Pancreas (tissue), 10 donors: ENCODE measurements at regions not wholly inside any gene's neighbourhood (a gene's known extent, or its start where the extent isn't known, plus 50 kb on each side); places are given as distances from the start of the nearest gene placed in this dataset.

Experiments
- ATAC-seq, 4 donors: fragments of 200-7000 bp; cut with Tn5 transposase; one replicate each; pipeline versions ENCODE4 v1.8.0 to v1.9.1; 2020; ENCODE audit warnings: mild to moderate bottlenecking in 4 of 4, moderate library complexity in 4 of 4
- DNase-seq, 6 donors: peaks; one replicate each; pipeline ENCODE4 v3.0.0-alpha.2; 2020
- FAIRE-seq: peaks from 2 replicates; lab custom pipeline; 2012; peaks lifted over from hg19 to GRCh38; lab: Jason Lieb, UNC
- H3K27ac ChIP-seq, 4 donors: fragments of 200-600 bp; sonication (generic); 1 replicate in 3 of 4; 2 replicates in 1 of 4; pipeline versions ENCODE4 v1.5.0 to v1.8.0; 2020
- H3K27me3 ChIP-seq, 4 donors: fragments of 200-600 bp; one replicate each; pipeline ENCODE4 v1.8.0; 2021
- H3K36me3 ChIP-seq, 3 donors: fragments of 200-600 bp; sonication (generic) in 1 of 3; one replicate each; pipeline versions ENCODE4 v1.5.0 to v1.8.0; 2020 to 2021
- H3K4me1 ChIP-seq, 3 donors: fragments of 200-600 bp; one replicate each; pipeline ENCODE4 v1.8.0; 2021
- H3K4me3 ChIP-seq, 4 donors: fragments of 200-600 bp; sonication (generic) in 2 of 4; one replicate each; pipeline versions ENCODE4 v1.5.0 to v1.8.0; 2020 to 2021
- H3K9me3 ChIP-seq, 4 donors: fragments of 200-600 bp; one replicate each; pipeline ENCODE4 v1.8.0; 2021
- CTCF ChIP-seq, 4 donors: fragments of 200-600 bp; sonication (generic) in 3 of 4; IDR thresholded peaks; one replicate each; pipeline versions ENCODE4 v1.5.0 to v1.8.0; 2021; ENCODE audit warnings: antibody characterized with exemption in 4 of 4
- WGBS, 2 donors: extraction: QIAGEN DNeasy Blood & Tissue Kit; methylation state at CpG; one replicate each; pipeline ENCODE4 v1.1.7; 2013; 5-methylcytosine and 5-hydroxymethylcytosine counted together
- intact Hi-C, 3 donors: fragments of 100-400 bp; cut with DNase I; formaldehyde crosslinking; loops; one replicate each; pipeline versions ENCODE4 v1.11.1 to v1.14.2; 2022
- donor health status: healthy with polysubstance abuse.
- donor health status: DM: no; HTN: no; CAD: no; lungs with moderate emphysema.
- donor health status: DM: no; HTN: no; CAD: no.
- donor health status: control.
- donor health status: control.
- donor health status: Bipolar disorder and iron deficiency.
- donor health status: DM: yes; HTN: yes; CAD: no.
- donor health status: DM: no; HTN: no; CAD: no.
- donor health status: DM: no; HTN: no; CAD: no.
- donor health status: DM: yes; HTN: yes; CAD: no.

DNA sequence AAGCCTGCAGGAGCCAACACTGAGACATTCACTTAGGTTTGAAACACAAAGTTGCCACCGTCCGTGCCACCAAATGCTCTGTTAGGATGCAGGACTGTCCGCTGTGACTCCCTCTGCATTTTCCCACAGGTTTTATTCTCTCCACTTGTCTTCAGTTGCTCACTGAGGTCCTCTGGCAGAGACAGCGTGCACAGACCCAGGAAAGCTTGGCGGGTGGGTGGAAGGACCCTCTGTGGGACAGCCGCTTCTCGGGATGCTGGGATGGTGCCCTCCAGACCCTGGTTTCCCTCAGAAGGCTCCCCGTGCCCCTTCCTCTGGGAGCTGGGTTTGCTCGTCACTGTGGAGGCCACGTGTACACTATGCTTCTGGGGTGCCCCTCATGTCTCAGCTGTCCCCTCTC, 733.6 kb downstream of the GALR1 start:
- ATAC-seq (no peak), FAIRE-seq (no peak), DNase-seq (no peak)
- no peak overlapping the region for H3K27ac ChIP-seq
- intact Hi-C loops, result no loop called here
- WGBS, 2 donors, result 72 to 82% methylated on average over 10 of the region's 10 CpGs
- no peaks in the 10 kb centered on the region for H3K36me3 ChIP-seq
- H3K4me1 ChIP-seq, result no peaks in the 10 kb centered on the region
- peaks cover 0 to 5% (median 0%) of the 10 kb centered on the region in 4 donors for H3K27me3 ChIP-seq
- no peak for TF ChIP-seq CTCF (IDR thresholded peaks at IDR 0.05)
- H3K4me3 ChIP-seq, result no peak overlapping the region
- no peaks in the 10 kb centered on the region for H3K9me3 ChIP-seq

DNA sequence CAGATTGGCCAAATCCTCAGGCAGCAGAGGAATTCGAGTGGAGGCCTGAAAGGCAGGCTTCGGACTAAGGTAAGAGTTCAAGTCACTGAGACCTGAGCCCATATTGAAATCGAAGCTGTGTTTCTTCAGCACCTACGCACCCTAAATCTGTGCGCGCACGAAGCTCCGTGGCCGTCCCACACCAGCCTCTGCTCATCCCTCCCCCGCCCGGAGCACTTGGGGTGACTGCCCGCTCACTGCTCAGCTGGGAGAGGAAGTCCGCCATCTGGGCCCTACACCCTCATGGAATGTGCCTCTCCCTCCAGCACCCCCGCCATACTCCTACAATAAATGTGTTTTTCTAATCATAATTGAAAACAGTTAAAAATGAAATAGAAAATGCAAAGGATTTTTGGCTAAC, 734.5 kb downstream of the GALR1 start:
- intact Hi-C loops, result no loop called here
- Histone ChIP-seq H3K27me3 (peaks cover 0 to 5% (median 0%) of the 10 kb centered on the region in 4 donors), H3K9me3 (no peaks in the 10 kb centered on the region), H3K4me1 (no peaks in the 10 kb centered on the region), H3K4me3 (no peak overlapping the region), H3K36me3 (no peaks in the 10 kb centered on the region), H3K27ac (no peak overlapping the region)
- no peak for TF ChIP-seq CTCF (IDR thresholded peaks at IDR 0.05)
- ATAC-seq (no peak), DNase-seq (no peak), FAIRE-seq (no peak)
- 74 to 85% methylated on average over 14 of the region's 14 CpGs for WGBS, 2 donors

DNA sequence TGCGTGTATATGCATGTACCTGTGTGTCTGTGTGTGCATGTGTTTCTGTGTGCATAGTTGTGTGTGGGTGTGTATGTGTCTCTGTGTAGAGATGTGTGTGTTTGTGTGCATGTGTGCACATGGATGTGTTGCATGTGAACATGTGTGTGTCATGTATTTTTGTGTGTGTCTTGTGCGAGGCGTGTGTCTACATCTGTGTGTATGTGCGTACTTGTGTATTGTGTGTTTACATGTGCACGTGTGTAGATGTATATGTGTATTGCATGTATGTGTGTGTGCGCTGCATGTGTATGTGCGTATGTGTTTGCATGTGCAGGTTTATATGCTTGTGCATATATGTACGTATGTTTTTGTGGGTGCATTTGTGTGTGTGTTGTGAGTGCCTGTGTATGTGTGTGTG, 735.2 kb downstream of the GALR1 start:
- DNase-seq, result no peak
- no peaks in the 10 kb centered on the region for H3K36me3 ChIP-seq
- H3K9me3 ChIP-seq, result no peaks in the 10 kb centered on the region
- WGBS, 2 donors, result 70 to 85% methylated on average over 8 of the region's 8 CpGs
- H3K27me3 ChIP-seq, result peaks cover 0 to 8% (median 0%) of the 10 kb centered on the region in 4 donors
- TF ChIP-seq CTCF (IDR thresholded peaks at IDR 0.05), result no peak
- no peaks in the 10 kb centered on the region for H3K4me1 ChIP-seq
- no peak for FAIRE-seq
- no peak overlapping the region for H3K4me3 ChIP-seq
- intact Hi-C loops, result no loop called here
- no peak for ATAC-seq
- no peak overlapping the region for H3K27ac ChIP-seq

DNA sequence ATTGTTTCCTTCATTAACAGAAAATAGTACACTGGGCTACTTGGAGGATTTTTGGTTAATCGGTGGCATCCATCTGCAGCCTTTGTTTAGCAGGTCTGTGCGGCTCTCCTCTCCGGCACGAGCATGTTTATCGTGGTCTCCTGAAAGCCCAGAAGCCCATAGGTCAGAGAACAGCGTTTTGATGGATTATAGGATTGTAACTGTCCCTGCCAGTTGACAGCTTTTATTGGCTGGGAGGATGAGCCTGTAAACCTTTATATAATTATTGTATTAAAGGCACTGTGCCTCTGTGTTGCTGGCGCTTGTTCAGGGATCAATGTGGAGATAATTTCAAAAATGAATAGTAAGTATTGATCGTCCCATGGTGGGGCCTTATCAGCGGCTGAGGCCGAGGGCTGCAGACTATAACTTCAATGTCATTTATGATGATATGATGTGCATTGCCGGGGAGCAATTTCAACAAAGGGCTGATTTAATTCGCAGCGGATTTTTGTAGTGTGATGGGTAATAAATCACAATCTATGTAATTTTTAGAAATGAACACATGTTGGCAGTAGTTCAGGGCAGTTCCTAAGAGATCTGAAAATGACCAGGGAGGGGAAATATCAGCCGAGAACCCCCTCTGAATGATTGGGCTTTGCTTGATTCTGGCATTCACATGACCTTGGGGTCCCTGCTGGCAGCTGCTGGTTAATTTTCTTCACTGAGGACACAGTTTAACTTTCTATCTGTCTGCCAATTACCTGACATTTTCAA, 736.1 kb downstream of the GALR1 start:
- WGBS, 2 donors, result 15 to 17% methylated on average over 14 of the region's 14 CpGs
- no peak for DNase-seq
- Histone ChIP-seq H3K4me3 (no peak overlapping the region), H3K27me3 (peaks cover 0 to 10% (median 0%) of the 10 kb centered on the region in 4 donors), H3K4me1 (no peaks in the 10 kb centered on the region), H3K36me3 (no peaks in the 10 kb centered on the region), H3K9me3 (no peaks in the 10 kb centered on the region), H3K27ac (no peak overlapping the region)
- no peak for FAIRE-seq
- intact Hi-C loops, result no loop called here
- TF ChIP-seq CTCF (IDR thresholded peaks at IDR 0.05), result no peak
- no peak for ATAC-seq

DNA sequence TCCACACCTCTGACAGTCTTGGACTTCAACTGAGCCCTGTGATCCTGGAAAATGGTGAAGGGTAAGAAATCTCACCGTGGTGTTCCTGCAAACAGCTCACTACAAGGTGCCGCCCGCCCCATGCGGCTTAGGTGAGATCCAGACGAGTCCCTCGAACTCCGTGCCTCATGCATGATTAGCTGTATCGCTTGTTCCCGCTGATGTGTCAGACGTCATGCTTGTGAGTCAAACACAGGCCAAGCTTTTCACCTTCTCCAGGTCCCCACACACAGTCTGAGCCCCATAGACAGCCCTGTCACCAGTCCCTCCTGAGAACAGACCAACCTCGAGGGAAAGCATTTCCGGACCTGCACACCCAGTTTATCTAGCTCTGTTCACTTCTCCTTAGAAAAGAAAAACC, 740.5 kb downstream of the GALR1 start:
- DNase-seq (no peak), ATAC-seq (no peak), FAIRE-seq (no peak)
- H3K9me3 ChIP-seq, result no peaks in the 10 kb centered on the region
- no peaks in the 10 kb centered on the region for H3K4me1 ChIP-seq
- intact Hi-C loops, result no loop called here
- 63 to 77% methylated on average over 12 of the region's 12 CpGs for WGBS, 2 donors
- no peak overlapping the region for H3K27ac ChIP-seq
- no peaks in the 10 kb centered on the region for H3K36me3 ChIP-seq
- no peak for TF ChIP-seq CTCF (IDR thresholded peaks at IDR 0.05)
- H3K4me3 ChIP-seq, result no peak overlapping the region
- peaks cover 0 to 10% (median 0%) of the 10 kb centered on the region in 4 donors for H3K27me3 ChIP-seq
